ENCODE measurements at regions not wholly inside any gene's neighbourhood (a gene's known extent, or its start where the extent isn't known, plus 50 kb on each side); places are given as distances from the start of the nearest gene placed in this dataset.

GRCh38 chr1:215287362-215287761, 204.8 kb downstream of the KCNK2 start:
- H4K20me1 ChIP-seq (ENCODE audit: insufficient read depth, low read length) = no peaks in the 10 kb centered on the region

GRCh38 chr1:215290018-215290417, 207.5 kb downstream of the KCNK2 start:
- no peaks in the 10 kb centered on the region for H3K27me3 ChIP-seq (ENCODE audit: insufficient read depth, low read length)
- no peak overlapping the region for H3K27ac Mint-ChIP-seq (ENCODE audit: unreplicated experiment)
- H4K20me1 ChIP-seq (ENCODE audit: insufficient read depth, low read length) = no peaks in the 10 kb centered on the region
- H3K9me3 ChIP-seq (ENCODE audit: insufficient read depth, low read depth, low read length) = peaks cover 3% of the 10 kb centered on the region
- TF ChIP-seq EZH2 (IDR thresholded peaks at IDR 0.05; ENCODE audit: insufficient read depth, low read length) (no peak), CTCF (IDR thresholded peaks at IDR 0.05; ENCODE audit: insufficient read depth, low read depth, low read length) (no peak)
- no peak overlapping the region for H3K27ac ChIP-seq (ENCODE audit: low read depth, low read length)
- no peak overlapping the region for H3K4me3 Mint-ChIP-seq (ENCODE audit: unreplicated experiment)
- no peaks in the 10 kb centered on the region for H3K4me1 ChIP-seq (ENCODE audit: insufficient read depth, low read length)
- H3K79me2 ChIP-seq (ENCODE audit: insufficient read depth, low read length) = no peaks in the 10 kb centered on the region
- no peaks in the 10 kb centered on the region for H3K36me3 Mint-ChIP-seq (ENCODE audit: low read depth, unreplicated experiment)
- no peaks in the 10 kb centered on the region for H3K4me1 Mint-ChIP-seq (ENCODE audit: low read depth, unreplicated experiment)
- no peaks in the 10 kb centered on the region for H3K27me3 Mint-ChIP-seq (ENCODE audit: low read depth, unreplicated experiment)
- H2AFZ ChIP-seq (ENCODE audit: low read depth, low read length) = no peak overlapping the region
- H3K4me2 ChIP-seq (ENCODE audit: low read length) = no peak overlapping the region
- no peaks in the 10 kb centered on the region for H3K36me3 ChIP-seq (ENCODE audit: insufficient read depth, low read length)
- FAIRE-seq (peak; percentile 45), DNase-seq (ENCODE audit: low read depth) (peak; percentile 42)
- peaks cover 3% of the 10 kb centered on the region for H3K9me3 Mint-ChIP-seq (ENCODE audit: unreplicated experiment)
- no peak overlapping the region for H3K9ac ChIP-seq (ENCODE audit: low read length)
- H3K4me3 ChIP-seq (ENCODE audit: insufficient read depth, low read depth, low read length) = no peak overlapping the region

More at GRCh38 chr1:215287362-215287761, 204.8 kb downstream of the KCNK2 start:
- TF ChIP-seq EZH2 (IDR thresholded peaks at IDR 0.05; ENCODE audit: insufficient read depth, low read length) = no peak
- no peaks in the 10 kb centered on the region for H3K9me3 ChIP-seq (ENCODE audit: insufficient read depth, low read depth, low read length)
- no peak overlapping the region for H3K27ac ChIP-seq (ENCODE audit: low read depth, low read length)
- Mint-ChIP-seq H3K4me1 (ENCODE audit: low read depth, unreplicated experiment) (peaks cover 3% of the 10 kb centered on the region), H3K27ac (ENCODE audit: unreplicated experiment) (no peak overlapping the region), H3K36me3 (ENCODE audit: low read depth, unreplicated experiment) (no peaks in the 10 kb centered on the region), H3K9me3 (ENCODE audit: unreplicated experiment) (no peaks in the 10 kb centered on the region), H3K27me3 (ENCODE audit: low read depth, unreplicated experiment) (no peaks in the 10 kb centered on the region), H3K4me3 (ENCODE audit: unreplicated experiment) (no peak overlapping the region)
- DNase-seq (ENCODE audit: low read depth) = no peak
- no peak for FAIRE-seq
- no peaks in the 10 kb centered on the region for H3K79me2 ChIP-seq (ENCODE audit: insufficient read depth, low read length)
- H3K4me1 ChIP-seq (ENCODE audit: insufficient read depth, low read length) = no peaks in the 10 kb centered on the region
- no peaks in the 10 kb centered on the region for H3K36me3 ChIP-seq (ENCODE audit: insufficient read depth, low read length)
- no peak overlapping the region for H3K4me3 ChIP-seq (ENCODE audit: insufficient read depth, low read depth, low read length)
- H3K4me2 ChIP-seq (ENCODE audit: low read length) = no peak overlapping the region
- H2AFZ ChIP-seq (ENCODE audit: low read depth, low read length) = no peak overlapping the region
- H3K9ac ChIP-seq (ENCODE audit: low read length) = no peak overlapping the region
- no peaks in the 10 kb centered on the region for H3K27me3 ChIP-seq (ENCODE audit: insufficient read depth, low read length)

- H3K4me1 ChIP-seq (ENCODE audit: insufficient read depth, low read length) = no peaks in the 10 kb centered on the region
- no peak overlapping the region for H3K4me2 ChIP-seq (ENCODE audit: low read length)
- no peak overlapping the region for H3K4me3 Mint-ChIP-seq (ENCODE audit: unreplicated experiment)
- DNase-seq (ENCODE audit: low read depth) = peak; percentile 10
- no peaks in the 10 kb centered on the region for H3K4me1 Mint-ChIP-seq (ENCODE audit: low read depth, unreplicated experiment)
- H3K9me3 Mint-ChIP-seq (ENCODE audit: unreplicated experiment) = peaks cover 5% of the 10 kb centered on the region
- H3K36me3 ChIP-seq (ENCODE audit: insufficient read depth, low read length) = no peaks in the 10 kb centered on the region
- no peak overlapping the region for H3K27ac ChIP-seq (ENCODE audit: low read depth, low read length)
- H3K36me3 Mint-ChIP-seq (ENCODE audit: low read depth, unreplicated experiment) = no peaks in the 10 kb centered on the region
- no peak for TF ChIP-seq EZH2 (IDR thresholded peaks at IDR 0.05; ENCODE audit: insufficient read depth, low read length)
- no peak for TF ChIP-seq CTCF (IDR thresholded peaks at IDR 0.05; ENCODE audit: insufficient read depth, low read depth, low read length)
- H3K27ac Mint-ChIP-seq (ENCODE audit: unreplicated experiment) = no peak overlapping the region
- H4K20me1 ChIP-seq (ENCODE audit: insufficient read depth, low read length) = no peaks in the 10 kb centered on the region
- no peak overlapping the region for H3K9ac ChIP-seq (ENCODE audit: low read length)
- H3K4me3 ChIP-seq (ENCODE audit: insufficient read depth, low read depth, low read length) = no peak overlapping the region
- no peaks in the 10 kb centered on the region for H3K79me2 ChIP-seq (ENCODE audit: insufficient read depth, low read length)
- H3K9me3 ChIP-seq (ENCODE audit: insufficient read depth, low read depth, low read length) = peaks cover 3% of the 10 kb centered on the region
- no peaks in the 10 kb centered on the region for H3K27me3 Mint-ChIP-seq (ENCODE audit: low read depth, unreplicated experiment)
- no peaks in the 10 kb centered on the region for H3K27me3 ChIP-seq (ENCODE audit: insufficient read depth, low read length)
- FAIRE-seq = no peak
- H2AFZ ChIP-seq (ENCODE audit: low read depth, low read length) = no peak overlapping the region
Observed at GRCh38 chr1:215292932-215293331, 210.4 kb downstream of the KCNK2 start.

All from astrocyte (in vitro differentiated cells and primary cell).